ENCODE measurements at regions not wholly inside any gene's neighbourhood (a gene's known extent, or its start where the extent isn't known, plus 50 kb on each side); places are given as distances from the start of the nearest gene placed in this dataset.
A peak's percentile ranks its signal among the peaks of the same experiment; 100 is the strongest.

DNA sequence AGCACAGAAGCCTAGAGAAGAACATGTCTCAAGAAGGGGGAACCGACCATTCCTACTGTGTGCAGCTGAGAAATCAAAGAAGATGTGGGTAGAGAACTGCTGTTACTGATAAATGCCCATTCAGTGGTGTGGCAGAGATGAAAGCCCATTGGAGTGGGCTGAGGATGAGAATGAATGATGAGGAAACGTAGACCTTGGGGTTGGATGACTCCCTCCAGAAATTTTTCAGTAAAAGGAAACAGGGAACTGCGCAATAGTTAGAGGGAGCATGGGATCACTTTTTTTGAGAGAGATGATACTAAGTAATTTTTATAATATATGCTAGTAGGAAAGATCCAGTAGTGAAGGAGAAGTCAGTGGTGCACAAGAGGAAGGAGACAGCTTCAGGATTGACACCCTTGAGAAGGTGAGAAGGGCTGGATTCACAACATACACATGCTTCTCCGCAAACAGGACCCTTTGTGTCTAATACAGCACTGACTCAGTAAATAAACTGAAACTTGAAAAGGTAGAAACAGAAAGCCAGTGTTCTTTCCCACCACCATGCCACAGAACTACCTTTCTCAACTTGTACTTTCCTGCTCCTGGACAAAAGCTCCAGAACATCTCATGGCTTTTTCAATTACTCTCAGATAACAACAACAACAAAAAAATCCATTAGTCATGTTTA, 104.7 kb upstream of the IL6 start:
- no peak for DNase-seq

DNA sequence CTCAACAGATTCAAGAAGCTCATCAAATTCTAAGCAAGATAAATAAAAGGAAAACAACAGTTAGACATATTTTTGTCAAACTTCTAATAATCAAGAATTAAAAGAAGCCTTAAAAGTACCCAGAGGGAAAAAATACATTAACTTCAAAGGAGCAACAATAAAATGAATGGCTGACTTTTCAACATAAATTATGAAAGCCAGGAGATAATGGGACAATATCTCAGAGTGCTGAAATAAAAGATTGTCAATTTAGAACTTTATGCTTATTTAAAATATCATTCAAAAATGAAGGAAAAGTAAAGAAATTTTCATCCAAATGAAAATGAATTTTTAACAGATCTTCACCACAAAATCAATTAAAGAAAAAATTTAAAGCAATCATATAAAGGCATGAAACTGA, 108.5 kb upstream of the IL6 start:
- DNase-seq = no peak

DNA sequence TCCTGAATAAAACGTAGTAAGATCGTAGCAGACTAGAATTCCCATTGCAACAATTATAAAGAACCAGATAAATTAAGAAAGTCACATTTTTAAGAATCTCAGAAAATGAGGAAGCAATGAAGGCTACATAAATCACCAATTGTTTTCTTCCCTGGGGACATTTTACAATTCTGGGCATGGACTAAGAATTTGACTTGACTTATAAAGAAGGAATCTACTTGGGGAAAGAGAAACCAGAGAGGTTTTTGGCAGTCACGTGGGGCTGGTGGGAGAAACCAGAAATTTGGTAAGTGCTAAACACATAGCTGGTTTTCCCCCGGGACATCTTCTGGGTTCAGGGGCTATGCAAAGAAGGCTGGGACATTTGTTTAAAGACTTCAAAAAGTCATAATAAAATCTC, 109.8 kb upstream of the IL6 start:
- DNase-seq = no peak

GRCh38 chr7:22613496-22613895, 113.5 kb upstream of the IL6 start:
- no peak for DNase-seq

DNA sequence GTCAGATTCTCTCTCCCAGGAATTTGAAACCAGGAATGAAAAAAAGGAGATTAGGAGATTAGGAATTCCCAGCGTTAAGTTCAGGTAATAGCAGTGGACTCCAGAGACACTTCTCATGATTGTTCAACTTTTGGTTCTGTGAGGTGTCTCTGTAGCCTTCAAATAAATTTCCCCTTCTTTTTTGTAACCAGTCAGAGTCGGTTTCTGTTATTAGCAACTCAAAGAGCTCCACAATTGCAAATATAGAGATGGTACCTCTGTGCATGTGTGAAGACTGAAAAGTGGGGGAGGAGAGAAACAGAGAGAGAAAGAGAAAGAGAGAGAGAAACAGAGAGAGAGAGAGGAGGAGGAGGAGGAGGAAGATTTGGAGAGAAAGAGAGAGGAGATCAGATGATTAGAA, 112.8 kb upstream of the STEAP1B start:
- DNase-seq = no peak

- DNase-seq = no peak
These were observed 111.7 kb upstream of the STEAP1B start for GRCh38 chr7:22611758-22612079.

DNA sequence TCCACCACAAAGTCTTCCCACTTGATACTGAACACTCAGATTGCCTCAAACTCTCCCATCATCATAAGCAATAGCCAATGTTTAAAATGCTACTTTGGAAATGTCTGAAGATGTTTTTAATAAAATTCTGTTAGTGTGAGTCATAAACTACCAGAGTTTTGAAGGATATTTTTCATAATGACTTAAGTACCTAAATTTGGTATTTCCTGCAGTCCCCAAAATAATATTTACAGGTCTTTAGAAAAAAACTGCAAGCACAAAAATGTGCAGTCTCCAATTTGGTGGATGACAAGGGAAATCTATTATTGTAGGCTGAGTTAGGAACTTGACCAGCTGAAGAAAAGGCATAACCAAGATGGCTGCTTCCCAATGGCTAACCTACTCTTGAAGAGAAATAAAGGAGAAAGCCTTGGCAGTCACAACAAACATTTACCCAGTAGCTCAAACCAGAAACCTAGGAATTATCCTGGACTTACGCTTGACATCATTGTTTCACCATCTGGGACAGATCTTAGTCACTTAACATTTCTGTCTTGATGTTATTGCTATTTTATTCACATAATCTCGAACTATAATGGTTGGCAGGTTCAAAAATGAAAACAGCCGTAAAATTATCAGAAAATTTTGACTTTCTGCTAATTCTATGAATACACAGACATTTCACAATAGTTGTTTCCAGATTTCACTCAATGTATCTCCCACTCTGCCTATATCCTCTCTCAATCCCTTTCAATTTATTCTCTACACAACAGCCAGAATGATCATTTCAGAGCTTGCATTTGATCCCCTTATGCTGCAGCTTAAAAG, 111.2 kb upstream of the STEAP1B start:
- DNase-seq = no peak

- no peak for DNase-seq
These were observed 110.3 kb upstream of the STEAP1B start for GRCh38 chr7:22610263-22610662.

DNA sequence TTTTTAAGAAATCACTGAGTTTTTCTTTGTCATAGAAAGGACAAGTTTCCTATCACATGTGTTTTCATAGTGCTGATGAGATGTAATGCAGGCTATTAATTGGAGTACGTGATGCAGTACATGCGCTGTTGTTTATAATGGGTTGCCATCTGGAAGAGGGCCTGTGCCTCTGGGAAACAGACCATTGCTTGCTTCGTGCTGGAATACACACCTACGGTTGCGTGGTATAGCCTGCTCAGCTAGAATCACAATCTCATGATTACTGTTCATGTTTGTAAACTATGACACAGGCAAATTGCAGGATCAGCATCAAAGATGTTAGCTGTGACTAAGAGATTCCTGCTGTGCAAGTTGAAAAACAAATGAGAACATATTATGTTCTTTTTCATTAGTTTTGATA, 107.2 kb upstream of the STEAP1B start:
- no peak for DNase-seq

GRCh38 chr7:22604246-22604645, 104.3 kb upstream of the STEAP1B start:
- DNase-seq = no peak

GRCh38 chr7:22601812-22602565, 102.0 kb upstream of the STEAP1B start:
- DNase-seq = no peak

DNA sequence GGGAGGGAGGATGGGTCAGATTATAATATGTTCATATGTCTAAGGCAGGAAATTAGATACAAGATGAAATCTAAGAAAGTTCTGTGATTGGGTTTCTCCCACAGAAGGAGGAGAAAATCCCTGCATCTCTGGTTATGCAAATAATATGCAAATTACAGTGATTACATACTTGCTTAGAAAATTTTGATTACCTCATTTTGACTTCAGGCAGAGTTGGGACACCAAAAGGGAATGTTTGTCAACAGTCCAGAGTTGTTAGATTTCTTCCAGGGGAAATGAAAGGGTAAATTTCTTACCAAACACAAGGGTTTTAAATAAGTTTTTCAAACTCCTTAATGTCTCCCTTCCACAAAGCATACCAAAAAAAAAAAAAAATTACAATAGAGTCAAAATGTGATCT, 101.4 kb upstream of the STEAP1B start:
- no peak for DNase-seq

DNA sequence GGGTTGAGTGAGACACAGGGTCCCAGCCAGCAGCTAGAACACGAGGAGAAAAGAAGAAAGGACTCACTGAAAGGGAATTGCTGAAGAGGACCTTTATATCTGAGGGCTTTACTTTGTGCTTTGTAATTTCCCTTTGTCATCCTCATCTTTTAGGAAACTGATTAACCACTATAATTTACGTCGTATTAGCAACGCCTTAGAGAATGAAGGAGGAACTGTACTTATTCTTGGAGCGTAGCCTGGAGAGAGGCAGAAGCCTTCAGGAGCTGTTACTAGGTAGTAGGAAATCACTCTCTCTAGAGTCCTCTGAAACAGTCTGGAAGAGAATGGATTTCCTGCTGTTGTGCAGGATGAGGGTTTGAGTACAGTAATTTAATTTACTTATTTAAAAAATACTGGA, 101.0 kb upstream of the STEAP1B start:
- no peak for DNase-seq

DNA sequence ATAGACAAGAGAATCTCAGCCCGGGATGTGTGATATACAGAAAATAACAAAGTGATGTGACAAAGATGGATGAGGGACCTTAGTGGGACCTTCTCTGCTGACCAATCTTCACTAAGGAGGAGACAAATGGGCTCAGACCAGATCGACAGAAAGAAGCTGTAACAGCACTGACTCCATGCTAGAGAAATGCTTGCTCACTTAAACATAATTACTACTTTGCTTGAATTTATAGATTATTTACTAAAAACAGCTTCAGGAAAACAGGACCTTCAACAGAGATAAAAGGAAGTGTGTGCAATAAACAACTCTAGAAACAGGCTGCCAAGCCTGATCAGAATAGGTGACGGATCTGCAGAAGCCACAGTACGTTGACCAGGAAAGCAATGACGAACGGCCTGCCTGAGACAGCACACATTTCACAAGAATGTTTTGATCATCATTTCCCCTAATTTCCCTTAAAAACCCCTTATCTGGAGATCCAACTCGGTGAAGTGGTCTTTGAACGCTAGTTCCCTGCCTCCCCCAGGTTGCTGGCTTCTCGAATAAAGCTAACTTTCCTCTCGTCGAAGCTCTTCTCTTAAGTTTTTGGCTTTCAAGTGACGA, 98.4 kb upstream of the STEAP1B start:
- DNase-seq = no peak

GRCh38 chr7:22597844-22598243, 97.9 kb upstream of the STEAP1B start:
- DNase-seq = no peak

- no peak for DNase-seq
These were observed 96.9 kb upstream of the STEAP1B start for GRCh38 chr7:22596763-22597400.

DNA sequence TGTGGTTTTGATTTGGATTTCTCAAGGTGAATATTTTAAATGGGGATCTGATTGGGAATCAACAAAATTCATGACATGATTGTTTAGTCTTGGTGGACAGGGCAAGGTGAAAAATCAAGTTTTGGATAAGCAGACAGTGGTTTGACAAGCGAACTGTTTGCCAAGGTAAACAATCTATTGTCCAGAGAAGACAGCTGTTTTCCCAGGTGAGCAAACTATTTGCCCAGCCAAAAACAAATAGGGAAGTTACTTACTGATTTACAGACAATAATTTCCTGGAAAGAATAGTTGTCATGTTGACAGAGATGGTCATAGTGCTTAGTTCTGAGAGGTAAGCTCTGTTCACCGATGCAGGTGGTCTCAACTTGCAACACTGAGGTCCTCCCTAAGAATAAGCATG, 94.0 kb upstream of the STEAP1B start:
- DNase-seq = peak; percentile 65

DNA sequence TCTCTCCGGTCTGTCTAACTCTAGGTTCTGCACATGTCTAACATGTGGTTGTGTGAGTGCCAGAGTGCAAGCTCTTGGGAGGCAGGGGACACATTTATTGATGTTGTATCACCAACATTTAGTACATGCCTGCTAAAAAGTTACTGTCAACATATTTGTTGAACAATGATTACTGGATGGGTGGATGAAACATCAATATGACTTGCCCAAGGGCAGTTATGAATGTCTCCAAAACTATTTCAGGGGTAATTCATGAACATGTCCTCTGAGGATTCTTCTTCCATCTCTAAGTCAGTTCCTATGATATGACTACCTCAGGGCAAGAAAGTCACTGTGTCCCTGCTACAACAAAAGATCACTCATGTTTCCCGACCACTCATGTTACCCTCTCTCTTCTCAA, 91.3 kb upstream of the STEAP1B start:
- DNase-seq = no peak

GRCh38 chr7:22589641-22590201, 89.7 kb upstream of the STEAP1B start:
- DNase-seq = no peak

- no peak for DNase-seq
These were observed 88.4 kb upstream of the STEAP1B start for GRCh38 chr7:22588351-22588750.

GRCh38 chr7:22587322-22587721, 87.3 kb upstream of the STEAP1B start:
- DNase-seq = no peak

- DNase-seq = no peak
These were observed 86.8 kb upstream of the STEAP1B start for GRCh38 chr7:22586786-22587140.

All from NCI-H774 (cell line).